Activated CD8-positive, alpha-beta T cell treated with anti-CD3 and anti-CD28 coated beads for 36 hours (primary cell): ENCODE measurements at regions not wholly inside any gene's neighbourhood (a gene's known extent, or its start where the extent isn't known, plus 50 kb on each side); places are given as distances from the start of the nearest gene placed in this dataset.

Source experiments
- ATAC-seq: fragments of 200-7000 bp; cut with Tn5 transposase; one replicate; pipeline ENCODE4 v1.10.0; 2021; ENCODE audit warnings: mild to moderate bottlenecking, moderate library complexity
- CTCF ChIA-PET: fragments of 350-600 bp; sonication (Branson Sonifier 250); formaldehyde crosslinking; loops from one replicate; lab custom pipeline; 2021; ENCODE audit warnings: antibody characterized with exemption; lab: Charles Lee
- POLR2A ChIA-PET: fragments of 350-600 bp; sonication (Branson Sonifier 250); formaldehyde crosslinking; loops from one replicate; lab custom pipeline; 2021; ENCODE audit warnings: antibody characterized with exemption; lab: Charles Lee
- DNase-seq: peaks from one replicate; pipeline ENCODE4 v3.0.0-alpha.2; 2020
- H3K27ac Mint-ChIP-seq: one replicate; pipeline ENCODE4 v1.8.0; 2021; ENCODE audit warnings: mild to moderate bottlenecking, mixed read lengths
- H3K27me3 Mint-ChIP-seq: one replicate; pipeline ENCODE4 v1.8.0; 2021; ENCODE audit warnings: mixed read lengths
- H3K36me3 Mint-ChIP-seq: one replicate; pipeline ENCODE4 v1.8.0; 2021; ENCODE audit warnings: low read depth, mixed read lengths
- H3K4me1 Mint-ChIP-seq: one replicate; pipeline ENCODE4 v1.8.0; 2021; ENCODE audit warnings: low read depth, mixed read lengths
- H3K4me3 Mint-ChIP-seq: one replicate; pipeline ENCODE4 v1.8.0; 2021; ENCODE audit warnings: mild to moderate bottlenecking, moderate library complexity, mixed read lengths
- H3K9me3 Mint-ChIP-seq: one replicate; pipeline ENCODE4 v1.8.0; 2021; ENCODE audit warnings: mixed read lengths
- intact Hi-C: fragments of 100-400 bp; cut with micrococcal nuclease; formaldehyde crosslinking; loops from one replicate; pipeline ENCODE4 v1.10.0; 2022
- TF ChIP-seq, protein P1 (sequence below): fragments of 200-600 bp; IDR thresholded peaks from one replicate; pipeline ENCODE4 v1.8.0; 2022; ENCODE audit warnings: antibody characterized with exemption, mild to moderate bottlenecking

DNA sequence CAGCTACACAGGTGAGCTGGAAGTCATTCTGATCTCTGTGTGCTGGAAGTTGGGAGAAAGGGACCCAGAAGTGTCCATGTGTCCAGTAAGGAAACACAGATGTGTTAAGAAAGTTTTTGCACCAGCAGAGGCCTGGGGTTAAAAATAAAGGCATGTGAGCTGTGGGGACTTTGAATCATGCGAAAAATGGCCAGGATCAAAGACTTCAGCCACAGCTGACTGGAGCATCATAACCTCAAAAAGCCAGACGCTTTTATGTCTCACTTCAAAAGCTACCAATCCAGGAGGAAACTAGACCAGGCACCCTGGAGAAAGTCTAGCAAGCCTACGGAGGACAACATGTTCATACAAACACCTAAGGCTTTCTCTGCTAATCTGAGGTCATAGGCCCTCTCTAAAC is 503.6 kb upstream of the REG3G start:
- ATAC-seq (no peak), DNase-seq (no peak)
- TF ChIP-seq, protein P1, sequence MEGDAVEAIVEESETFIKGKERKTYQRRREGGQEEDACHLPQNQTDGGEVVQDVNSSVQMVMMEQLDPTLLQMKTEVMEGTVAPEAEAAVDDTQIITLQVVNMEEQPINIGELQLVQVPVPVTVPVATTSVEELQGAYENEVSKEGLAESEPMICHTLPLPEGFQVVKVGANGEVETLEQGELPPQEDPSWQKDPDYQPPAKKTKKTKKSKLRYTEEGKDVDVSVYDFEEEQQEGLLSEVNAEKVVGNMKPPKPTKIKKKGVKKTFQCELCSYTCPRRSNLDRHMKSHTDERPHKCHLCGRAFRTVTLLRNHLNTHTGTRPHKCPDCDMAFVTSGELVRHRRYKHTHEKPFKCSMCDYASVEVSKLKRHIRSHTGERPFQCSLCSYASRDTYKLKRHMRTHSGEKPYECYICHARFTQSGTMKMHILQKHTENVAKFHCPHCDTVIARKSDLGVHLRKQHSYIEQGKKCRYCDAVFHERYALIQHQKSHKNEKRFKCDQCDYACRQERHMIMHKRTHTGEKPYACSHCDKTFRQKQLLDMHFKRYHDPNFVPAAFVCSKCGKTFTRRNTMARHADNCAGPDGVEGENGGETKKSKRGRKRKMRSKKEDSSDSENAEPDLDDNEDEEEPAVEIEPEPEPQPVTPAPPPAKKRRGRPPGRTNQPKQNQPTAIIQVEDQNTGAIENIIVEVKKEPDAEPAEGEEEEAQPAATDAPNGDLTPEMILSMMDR, result no peak
- Mint-ChIP-seq H3K36me3 (no peaks in the 10 kb centered on the region), H3K9me3 (peaks cover 9% of the 10 kb centered on the region), H3K4me1 (no peaks in the 10 kb centered on the region), H3K27ac (no peak overlapping the region), H3K4me3 (no peak overlapping the region), H3K27me3 (no peaks in the 10 kb centered on the region)
- CTCF ChIA-PET, result no interaction called here
- POLR2A ChIA-PET, result no interaction called here
- intact Hi-C loops, result no loop called here

DNA sequence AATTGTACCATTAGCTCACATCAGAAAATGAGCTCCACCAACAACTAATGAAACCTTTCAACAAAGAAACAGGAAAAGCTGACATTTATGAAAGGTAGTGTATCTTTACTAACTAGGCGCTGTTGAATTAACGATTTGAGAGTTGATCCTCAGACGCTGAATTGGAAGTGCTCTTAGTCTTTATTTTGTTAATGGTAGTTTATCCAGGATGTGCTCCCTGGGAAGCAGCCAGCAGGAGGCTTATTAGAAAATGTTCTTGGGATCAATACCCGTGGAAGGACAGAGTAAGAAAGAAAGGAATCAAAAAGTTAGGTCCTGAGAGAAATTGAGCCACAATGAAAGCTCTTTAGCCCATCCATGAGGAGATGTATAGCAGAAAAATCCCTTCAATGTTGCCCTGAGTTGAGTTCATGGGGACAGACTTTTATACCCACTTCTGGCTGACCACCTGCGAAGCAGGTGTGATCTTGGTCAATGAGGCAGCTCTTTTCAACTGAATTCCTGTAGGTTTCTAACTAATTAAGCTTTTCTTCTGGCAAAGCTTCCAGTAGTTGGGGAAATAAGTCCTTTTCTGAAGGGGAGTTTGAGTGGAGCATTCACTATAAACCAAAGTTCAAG is 492.6 kb upstream of the REG3G start:
- H3K27ac Mint-ChIP-seq, result no peak overlapping the region
- no peak for DNase-seq
- TF ChIP-seq, protein P1, result no peak
- POLR2A ChIA-PET, result no interaction called here
- CTCF ChIA-PET, result no interaction called here
- no peak overlapping the region for H3K4me3 Mint-ChIP-seq
- no peaks in the 10 kb centered on the region for H3K4me1 Mint-ChIP-seq
- H3K27me3 Mint-ChIP-seq, result no peaks in the 10 kb centered on the region
- H3K36me3 Mint-ChIP-seq, result no peaks in the 10 kb centered on the region
- intact Hi-C loops, result no loop called here
- ATAC-seq, result no peak
- peaks cover 4% of the 10 kb centered on the region for H3K9me3 Mint-ChIP-seq

DNA sequence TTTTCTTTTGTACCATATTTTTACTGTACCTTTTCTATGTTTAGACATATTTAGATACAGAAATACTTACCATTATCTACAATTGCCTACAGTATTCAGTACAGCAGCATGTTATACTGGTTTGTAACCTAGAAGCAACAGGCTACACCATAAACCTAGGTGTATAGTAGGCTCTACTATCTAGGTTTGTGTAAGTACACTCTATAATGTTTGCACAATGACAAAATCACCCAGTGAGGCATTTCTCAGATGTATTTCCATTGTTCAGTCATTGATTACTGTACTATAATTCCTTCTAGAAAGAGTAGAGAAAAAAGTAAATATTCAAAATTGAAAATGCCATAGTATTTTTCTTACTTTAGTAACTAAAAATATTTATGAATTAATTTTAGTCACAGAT is 490.1 kb upstream of the REG3G start:
- H3K27ac Mint-ChIP-seq, result no peak overlapping the region
- no peaks in the 10 kb centered on the region for H3K36me3 Mint-ChIP-seq
- intact Hi-C loops, result no loop called here

DNA sequence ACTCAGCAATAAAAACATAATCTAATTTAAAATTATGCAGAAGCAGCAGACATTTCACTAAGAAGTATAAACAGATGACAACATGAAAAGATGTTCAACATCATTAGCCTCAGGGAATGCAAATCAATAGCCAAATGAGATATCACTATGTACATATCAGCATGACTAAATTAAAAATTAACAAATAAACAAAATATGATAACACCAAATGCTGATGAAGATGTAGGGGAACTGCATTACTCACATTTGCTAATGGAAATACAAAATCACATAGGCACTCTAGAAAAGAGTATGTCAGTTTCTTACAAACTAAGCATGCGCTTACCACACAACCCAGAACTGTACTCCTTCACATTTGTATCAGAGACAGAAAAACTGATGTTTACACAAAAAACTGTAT is 487.2 kb upstream of the REG3G start:
- Mint-ChIP-seq H3K4me1 (no peaks in the 10 kb centered on the region), H3K4me3 (no peak overlapping the region), H3K27me3 (no peaks in the 10 kb centered on the region), H3K27ac (no peak overlapping the region), H3K9me3 (peaks cover 15% of the 10 kb centered on the region), H3K36me3 (no peaks in the 10 kb centered on the region)
- ChIA-PET CTCF (no interaction called here), POLR2A (no interaction called here)
- ATAC-seq (no peak), DNase-seq (no peak)
- intact Hi-C loops, result no loop called here
- TF ChIP-seq, protein P1, result no peak

More for the DNA sequence above, 490.1 kb upstream of the REG3G start:
- ATAC-seq (no peak), DNase-seq (no peak)
- Mint-ChIP-seq H3K4me3 (no peak overlapping the region), H3K9me3 (peaks cover 3% of the 10 kb centered on the region), H3K4me1 (no peaks in the 10 kb centered on the region), H3K27me3 (no peaks in the 10 kb centered on the region)
- POLR2A ChIA-PET, result no interaction called here
- CTCF ChIA-PET, result no interaction called here
- TF ChIP-seq, protein P1, result no peak

DNA sequence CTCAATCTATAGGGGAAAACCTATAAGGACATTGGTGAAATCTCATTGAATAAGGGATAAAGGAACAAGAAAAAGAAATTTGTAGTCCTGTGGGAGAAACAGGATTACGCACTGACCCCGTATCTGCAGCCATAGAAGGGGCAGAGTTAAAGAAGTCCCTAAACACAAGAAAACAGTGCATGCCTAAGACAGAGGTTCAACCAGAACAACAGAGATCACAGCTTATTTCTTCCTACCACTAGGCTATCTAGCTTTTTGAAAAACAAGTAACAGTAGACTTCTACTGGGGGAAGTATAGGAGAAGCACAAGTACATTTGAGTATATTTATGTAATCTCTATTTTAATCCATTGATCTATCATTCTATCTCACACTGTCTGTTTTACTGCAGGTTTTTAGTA is 485.2 kb upstream of the REG3G start:
- Mint-ChIP-seq H3K9me3 (peaks cover 15% of the 10 kb centered on the region), H3K4me3 (no peak overlapping the region), H3K27ac (no peak overlapping the region), H3K27me3 (no peaks in the 10 kb centered on the region), H3K4me1 (no peaks in the 10 kb centered on the region), H3K36me3 (no peaks in the 10 kb centered on the region)
- TF ChIP-seq, protein P1, result no peak
- ChIA-PET POLR2A (no interaction called here), CTCF (no interaction called here)
- ATAC-seq (no peak), DNase-seq (no peak)
- intact Hi-C loops, result no loop called here
